WTC11 (cell line): ENCODE measurements at regions not wholly inside any gene's neighbourhood (a gene's known extent, or its start where the extent isn't known, plus 50 kb on each side); places are given as distances from the start of the nearest gene placed in this dataset.

Experiments
- ATAC-seq: fragments of 200-7000 bp; cut with Tn5 transposase; 2 replicates; pipeline ENCODE4 v1.10.0; 2021; ENCODE audit warnings: mild to moderate bottlenecking, moderate library complexity
- CTCF ChIA-PET: fragments of 300-600 bp; sonication (Branson Sonifier 250); formaldehyde crosslinking; loops from one replicate; lab custom pipeline; 2021; ENCODE audit warnings: antibody characterized with exemption; lab: Charles Lee
- POLR2A ChIA-PET: fragments of 350-600 bp; sonication (Branson Sonifier 250); formaldehyde crosslinking; loops from one replicate; lab custom pipeline; 2021; ENCODE audit warnings: antibody characterized with exemption; lab: Charles Lee
- DNase-seq: peaks from one replicate; pipeline ENCODE4 v3.0.0; 2021; ENCODE audit warnings: low spot score
- H3K27ac Mint-ChIP-seq: 2 replicates; pipeline ENCODE4 v1.8.0; 2021; ENCODE audit warnings: mixed read lengths
- H3K27me3 Mint-ChIP-seq: 2 replicates; pipeline ENCODE4 v1.8.0; 2021; ENCODE audit warnings: low read depth, mild to moderate bottlenecking, moderate library complexity, mixed read lengths
- H3K36me3 Mint-ChIP-seq: 2 replicates; pipeline ENCODE4 v1.8.0; 2021; ENCODE audit warnings: mixed read lengths
- H3K4me1 Mint-ChIP-seq: 2 replicates; pipeline ENCODE4 v1.8.0; 2022; ENCODE audit warnings: mixed read lengths
- H3K4me3 Mint-ChIP-seq: 2 replicates; pipeline ENCODE4 v1.8.0; 2021; ENCODE audit warnings: mild to moderate bottlenecking, moderate library complexity, mixed read lengths
- H3K9me3 Mint-ChIP-seq: 2 replicates; pipeline ENCODE4 v1.8.0; 2021; ENCODE audit warnings: mixed read lengths
- CBFB ChIP-seq: sonication (generic); formaldehyde crosslinking; IDR thresholded peaks from 2 replicates; pipeline ENCODE4 v1.8.1; 2022; ENCODE audit warnings: mild to moderate bottlenecking, low read depth, missing genetic modification reagents
- ELF4 ChIP-seq: sonication (generic); formaldehyde crosslinking; IDR thresholded peaks from 2 replicates; pipeline ENCODE4 v1.8.1; 2022; ENCODE audit warnings: low read depth, mild to moderate bottlenecking, moderate library complexity, missing genetic modification reagents
- FOXJ3 ChIP-seq: sonication (generic); formaldehyde crosslinking; IDR thresholded peaks from 2 replicates; pipeline ENCODE4 v1.9.0; 2021; ENCODE audit warnings: missing genetic modification reagents, mild to moderate bottlenecking, borderline replicate concordance
- FOXK1 ChIP-seq: sonication (generic); formaldehyde crosslinking; IDR thresholded peaks from 2 replicates; pipeline ENCODE4 v1.8.0; 2022; ENCODE audit warnings: mild to moderate bottlenecking, moderate library complexity, missing genetic modification reagents
- MXD4 ChIP-seq: fragments of 250-450 bp; sonication (Bioruptor Pico); IDR thresholded peaks from 2 replicates; pipeline ENCODE4 v1.8.0; 2021; ENCODE audit warnings: mild to moderate bottlenecking, moderate library complexity, borderline replicate concordance
- NR1H2 ChIP-seq: sonication (generic); formaldehyde crosslinking; IDR thresholded peaks from 2 replicates; pipeline ENCODE4 v1.9.0; 2021; ENCODE audit warnings: mild to moderate bottlenecking, moderate library complexity, missing genetic modification reagents
- OVOL2 ChIP-seq: fragments of 250-450 bp; sonication (Bioruptor Pico); IDR thresholded peaks from 2 replicates; pipeline ENCODE4 v1.9.0; 2021; ENCODE audit warnings: mild to moderate bottlenecking, borderline replicate concordance
- RELA ChIP-seq: sonication (generic); formaldehyde crosslinking; IDR thresholded peaks from 2 replicates; pipeline ENCODE4 v1.8.1; 2022; ENCODE audit warnings: missing genetic modification reagents, mild to moderate bottlenecking, borderline replicate concordance
- SP1 ChIP-seq: sonication (generic); formaldehyde crosslinking; conservative IDR thresholded peaks from 2 replicates; pipeline ENCODE4 v1.8.1; 2022; ENCODE audit warnings: missing genetic modification reagents
- TEAD1 ChIP-seq: sonication (generic); formaldehyde crosslinking; IDR thresholded peaks from 2 replicates; pipeline ENCODE4 v1.8.0; 2022; ENCODE audit warnings: mild to moderate bottlenecking, missing genetic modification reagents
- TF ChIP-seq, protein P1 (sequence below): sonication (generic); formaldehyde crosslinking; IDR thresholded peaks from 2 replicates; pipeline ENCODE4 v1.8.0; 2022; ENCODE audit warnings: missing genetic modification reagents
- TF ChIP-seq, protein P2 (sequence below): sonication (generic); formaldehyde crosslinking; IDR thresholded peaks from 2 replicates; pipeline ENCODE4 v1.8.1; 2023; ENCODE audit warnings: mild to moderate bottlenecking, moderate library complexity, missing genetic modification reagents
- TF ChIP-seq, protein P3 (sequence below): sonication (generic); formaldehyde crosslinking; IDR thresholded peaks from 2 replicates; pipeline ENCODE4 v1.8.1; 2022; ENCODE audit warnings: low read depth, missing genetic modification reagents, borderline replicate concordance
- TF ChIP-seq, protein P4 (sequence below): fragments of 250-450 bp; sonication (Bioruptor Pico); IDR thresholded peaks from 2 replicates; pipeline ENCODE4 v2.1.2; 2022; ENCODE audit warnings: mild to moderate bottlenecking, moderate library complexity
- TF ChIP-seq, protein P5 (sequence below): fragments of 200-600 bp; IDR thresholded peaks from 2 replicates; pipeline ENCODE4 v1.8.0; 2022; ENCODE audit warnings: antibody characterized with exemption

DNA sequence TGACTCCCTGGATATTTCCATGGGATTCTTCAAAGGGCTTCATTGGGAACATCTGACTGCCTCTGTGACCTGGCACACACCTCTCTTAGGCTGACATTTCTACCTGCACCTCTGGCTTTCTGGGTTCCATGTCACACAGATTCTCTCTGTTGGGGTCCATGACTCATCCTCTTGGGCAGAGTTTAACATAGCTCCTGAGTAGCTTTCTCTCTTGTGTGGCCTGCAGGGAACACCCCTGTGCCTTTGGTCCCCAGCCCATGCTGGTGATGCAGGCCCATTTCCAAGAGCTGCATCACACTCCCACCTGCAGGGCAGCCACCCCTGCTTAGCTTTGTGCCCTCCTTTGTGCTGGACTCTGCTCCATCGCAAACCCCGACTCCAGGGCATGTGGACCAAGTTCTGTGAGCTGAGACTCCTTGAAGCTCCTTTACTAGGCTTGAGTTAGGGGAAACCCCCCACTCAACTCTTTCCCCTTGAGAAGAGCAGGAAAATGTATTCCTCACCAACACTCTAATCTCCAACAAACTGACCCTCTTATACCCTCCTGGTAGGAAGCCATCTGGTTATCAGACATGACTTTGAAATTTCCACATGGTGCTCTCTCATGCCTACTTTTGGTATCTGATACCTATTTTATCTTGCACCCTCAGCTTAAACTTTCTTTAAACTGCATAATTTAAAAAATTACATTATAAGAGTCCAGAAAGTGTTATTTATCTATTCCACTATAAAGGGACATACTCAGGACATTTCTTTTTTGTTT lies 93.3 kb downstream of the ZNF777 start:
- no peak overlapping the region for H3K4me3 Mint-ChIP-seq
- DNase-seq, result no peak
- TF ChIP-seq, protein P1, sequence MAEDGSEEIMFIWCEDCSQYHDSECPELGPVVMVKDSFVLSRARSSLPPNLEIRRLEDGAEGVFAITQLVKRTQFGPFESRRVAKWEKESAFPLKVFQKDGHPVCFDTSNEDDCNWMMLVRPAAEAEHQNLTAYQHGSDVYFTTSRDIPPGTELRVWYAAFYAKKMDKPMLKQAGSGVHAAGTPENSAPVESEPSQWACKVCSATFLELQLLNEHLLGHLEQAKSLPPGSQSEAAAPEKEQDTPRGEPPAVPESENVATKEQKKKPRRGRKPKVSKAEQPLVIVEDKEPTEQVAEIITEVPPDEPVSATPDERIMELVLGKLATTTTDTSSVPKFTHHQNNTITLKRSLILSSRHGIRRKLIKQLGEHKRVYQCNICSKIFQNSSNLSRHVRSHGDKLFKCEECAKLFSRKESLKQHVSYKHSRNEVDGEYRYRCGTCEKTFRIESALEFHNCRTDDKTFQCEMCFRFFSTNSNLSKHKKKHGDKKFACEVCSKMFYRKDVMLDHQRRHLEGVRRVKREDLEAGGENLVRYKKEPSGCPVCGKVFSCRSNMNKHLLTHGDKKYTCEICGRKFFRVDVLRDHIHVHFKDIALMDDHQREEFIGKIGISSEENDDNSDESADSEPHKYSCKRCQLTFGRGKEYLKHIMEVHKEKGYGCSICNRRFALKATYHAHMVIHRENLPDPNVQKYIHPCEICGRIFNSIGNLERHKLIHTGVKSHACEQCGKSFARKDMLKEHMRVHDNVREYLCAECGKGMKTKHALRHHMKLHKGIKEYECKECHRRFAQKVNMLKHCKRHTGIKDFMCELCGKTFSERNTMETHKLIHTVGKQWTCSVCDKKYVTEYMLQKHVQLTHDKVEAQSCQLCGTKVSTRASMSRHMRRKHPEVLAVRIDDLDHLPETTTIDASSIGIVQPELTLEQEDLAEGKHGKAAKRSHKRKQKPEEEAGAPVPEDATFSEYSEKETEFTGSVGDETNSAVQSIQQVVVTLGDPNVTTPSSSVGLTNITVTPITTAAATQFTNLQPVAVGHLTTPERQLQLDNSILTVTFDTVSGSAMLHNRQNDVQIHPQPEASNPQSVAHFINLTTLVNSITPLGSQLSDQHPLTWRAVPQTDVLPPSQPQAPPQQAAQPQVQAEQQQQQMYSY, result no peak
- TF ChIP-seq CBFB (no peak), FOXJ3 (no peak), FOXK1 (no peak), TEAD1 (CRISPR knock-in tag) (no peak)
- TF ChIP-seq, protein P2, sequence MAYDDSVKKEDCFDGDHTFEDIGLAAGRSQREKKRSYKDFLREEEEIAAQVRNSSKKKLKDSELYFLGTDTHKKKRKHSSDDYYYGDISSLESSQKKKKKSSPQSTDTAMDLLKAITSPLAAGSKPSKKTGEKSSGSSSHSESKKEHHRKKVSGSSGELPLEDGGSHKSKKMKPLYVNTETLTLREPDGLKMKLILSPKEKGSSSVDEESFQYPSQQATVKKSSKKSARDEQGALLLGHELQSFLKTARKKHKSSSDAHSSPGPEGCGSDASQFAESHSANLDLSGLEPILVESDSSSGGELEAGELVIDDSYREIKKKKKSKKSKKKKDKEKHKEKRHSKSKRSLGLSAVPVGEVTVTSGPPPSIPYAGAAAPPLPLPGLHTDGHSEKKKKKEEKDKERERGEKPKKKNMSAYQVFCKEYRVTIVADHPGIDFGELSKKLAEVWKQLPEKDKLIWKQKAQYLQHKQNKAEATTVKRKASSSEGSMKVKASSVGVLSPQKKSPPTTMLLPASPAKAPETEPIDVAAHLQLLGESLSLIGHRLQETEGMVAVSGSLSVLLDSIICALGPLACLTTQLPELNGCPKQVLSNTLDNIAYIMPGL, result no peak
- TF ChIP-seq, protein P3, sequence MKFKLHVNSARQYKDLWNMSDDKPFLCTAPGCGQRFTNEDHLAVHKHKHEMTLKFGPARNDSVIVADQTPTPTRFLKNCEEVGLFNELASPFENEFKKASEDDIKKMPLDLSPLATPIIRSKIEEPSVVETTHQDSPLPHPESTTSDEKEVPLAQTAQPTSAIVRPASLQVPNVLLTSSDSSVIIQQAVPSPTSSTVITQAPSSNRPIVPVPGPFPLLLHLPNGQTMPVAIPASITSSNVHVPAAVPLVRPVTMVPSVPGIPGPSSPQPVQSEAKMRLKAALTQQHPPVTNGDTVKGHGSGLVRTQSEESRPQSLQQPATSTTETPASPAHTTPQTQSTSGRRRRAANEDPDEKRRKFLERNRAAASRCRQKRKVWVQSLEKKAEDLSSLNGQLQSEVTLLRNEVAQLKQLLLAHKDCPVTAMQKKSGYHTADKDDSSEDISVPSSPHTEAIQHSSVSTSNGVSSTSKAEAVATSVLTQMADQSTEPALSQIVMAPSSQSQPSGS, result no peak
- peaks cover 19% of the 10 kb centered on the region for H3K27me3 Mint-ChIP-seq
- ATAC-seq, result peak; percentile 32; the same call in 1 of the 2 replicates
- ChIA-PET POLR2A (no interaction called here), CTCF (interaction anchor here (0.7 to 1.5 kb wide), 3 partner anchors 12 to 106 kb away, joined by 3 read pairs; no protein-coding TSS in a partner anchor)
- H3K9me3 Mint-ChIP-seq, result peaks cover 35% of the 10 kb centered on the region
- H3K27ac Mint-ChIP-seq, result no peak overlapping the region
- peaks cover 16% of the 10 kb centered on the region for H3K36me3 Mint-ChIP-seq
- peaks cover 4% of the 10 kb centered on the region for H3K4me1 Mint-ChIP-seq

DNA sequence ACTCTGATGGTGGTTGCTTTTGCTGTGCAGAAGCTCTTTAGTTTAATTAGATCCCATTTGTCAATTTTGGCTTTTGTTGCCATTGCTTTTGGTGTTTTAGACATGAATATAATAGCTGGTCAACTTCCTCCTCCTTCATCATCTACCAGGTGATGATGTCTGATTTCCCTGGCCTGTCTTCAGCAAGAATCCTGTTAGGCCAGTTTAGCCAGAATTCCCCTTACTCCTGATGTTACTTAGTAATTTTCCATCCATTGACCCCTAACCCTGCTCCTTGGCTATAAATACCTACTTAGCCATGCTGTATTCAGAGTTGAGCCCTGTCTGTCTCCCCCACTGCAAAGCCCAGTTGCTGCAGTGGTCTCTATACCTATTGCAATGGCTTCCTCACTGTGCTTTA lies 91.4 kb downstream of the ZNF777 start:
- Mint-ChIP-seq H3K4me3 (no peak overlapping the region), H3K36me3 (peaks cover 22% of the 10 kb centered on the region), H3K27me3 (peaks cover 17% of the 10 kb centered on the region), H3K27ac (no peak overlapping the region), H3K4me1 (peaks cover 4% of the 10 kb centered on the region), H3K9me3 (peaks cover 47% of the 10 kb centered on the region)
- no peak for TF ChIP-seq MXD4
- TF ChIP-seq, protein P4, sequence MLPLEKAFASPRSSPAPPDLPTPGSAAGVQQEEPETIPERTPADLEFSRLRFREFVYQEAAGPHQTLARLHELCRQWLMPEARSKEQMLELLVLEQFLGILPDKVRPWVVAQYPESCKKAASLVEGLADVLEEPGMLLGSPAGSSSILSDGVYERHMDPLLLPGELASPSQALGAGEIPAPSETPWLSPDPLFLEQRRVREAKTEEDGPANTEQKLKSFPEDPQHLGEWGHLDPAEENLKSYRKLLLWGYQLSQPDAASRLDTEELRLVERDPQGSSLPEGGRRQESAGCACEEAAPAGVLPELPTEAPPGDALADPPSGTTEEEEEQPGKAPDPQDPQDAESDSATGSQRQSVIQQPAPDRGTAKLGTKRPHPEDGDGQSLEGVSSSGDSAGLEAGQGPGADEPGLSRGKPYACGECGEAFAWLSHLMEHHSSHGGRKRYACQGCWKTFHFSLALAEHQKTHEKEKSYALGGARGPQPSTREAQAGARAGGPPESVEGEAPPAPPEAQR, result no peak
- TF ChIP-seq ELF4, result no peak
- TF ChIP-seq, protein P5, sequence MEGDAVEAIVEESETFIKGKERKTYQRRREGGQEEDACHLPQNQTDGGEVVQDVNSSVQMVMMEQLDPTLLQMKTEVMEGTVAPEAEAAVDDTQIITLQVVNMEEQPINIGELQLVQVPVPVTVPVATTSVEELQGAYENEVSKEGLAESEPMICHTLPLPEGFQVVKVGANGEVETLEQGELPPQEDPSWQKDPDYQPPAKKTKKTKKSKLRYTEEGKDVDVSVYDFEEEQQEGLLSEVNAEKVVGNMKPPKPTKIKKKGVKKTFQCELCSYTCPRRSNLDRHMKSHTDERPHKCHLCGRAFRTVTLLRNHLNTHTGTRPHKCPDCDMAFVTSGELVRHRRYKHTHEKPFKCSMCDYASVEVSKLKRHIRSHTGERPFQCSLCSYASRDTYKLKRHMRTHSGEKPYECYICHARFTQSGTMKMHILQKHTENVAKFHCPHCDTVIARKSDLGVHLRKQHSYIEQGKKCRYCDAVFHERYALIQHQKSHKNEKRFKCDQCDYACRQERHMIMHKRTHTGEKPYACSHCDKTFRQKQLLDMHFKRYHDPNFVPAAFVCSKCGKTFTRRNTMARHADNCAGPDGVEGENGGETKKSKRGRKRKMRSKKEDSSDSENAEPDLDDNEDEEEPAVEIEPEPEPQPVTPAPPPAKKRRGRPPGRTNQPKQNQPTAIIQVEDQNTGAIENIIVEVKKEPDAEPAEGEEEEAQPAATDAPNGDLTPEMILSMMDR, result no peak
- TF ChIP-seq RELA (CRISPR knock-in tag), result no peak
- no peak for TF ChIP-seq SP1 (CRISPR knock-in tag)
- TF ChIP-seq OVOL2 (CRISPR knock-in tag), result no peak
- no peak for TF ChIP-seq NR1H2
- ATAC-seq, result no peak
- ChIA-PET POLR2A (no interaction called here), CTCF (interaction anchor here (1.6 kb wide), 1 partner anchor 13 kb away, joined by 4 read pairs; no protein-coding TSS in a partner anchor)
- no peak for DNase-seq
